NCI-H1417 (cell line): ENCODE measurements at regions not wholly inside any gene's neighbourhood (a gene's known extent, or its start where the extent isn't known, plus 50 kb on each side); places are given as distances from the start of the nearest gene placed in this dataset.
"Not testable (repeated sequence)": the region's sequence is repeated elsewhere in the genome, so short reads cannot be mapped to it uniquely, and the experiment has no call there.

Experiments used
- DNase-seq, 3 experiments: peaks; one replicate each; lab custom pipeline; 2025; lab: John Stamatoyannopoulos, UW

GRCh38 chr15:85196697-85197096, 183.7 kb upstream of the AKAP13 start:
- DNase-seq, result not testable (repeated sequence)

DNA sequence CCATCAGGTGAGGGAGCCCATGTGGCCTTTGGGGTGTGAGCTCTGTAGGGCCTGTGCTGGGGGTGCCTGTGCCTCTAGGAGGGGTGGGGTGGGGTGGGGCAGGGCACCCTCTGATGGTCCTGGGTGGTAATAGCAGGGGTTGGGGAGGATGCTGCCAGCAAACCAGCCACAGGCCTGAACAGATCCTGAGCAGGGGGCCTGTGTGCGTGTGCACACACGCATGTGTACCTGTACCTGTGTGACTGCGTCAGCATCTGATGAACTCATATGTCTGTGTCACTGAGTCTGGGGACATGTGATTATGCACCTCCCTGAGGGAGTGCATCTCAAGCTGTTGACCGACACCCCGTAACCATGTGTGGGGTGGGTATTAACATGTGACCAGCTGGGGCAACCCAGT, 182.8 kb upstream of the AKAP13 start:
- not testable (repeated sequence) for DNase-seq

DNA sequence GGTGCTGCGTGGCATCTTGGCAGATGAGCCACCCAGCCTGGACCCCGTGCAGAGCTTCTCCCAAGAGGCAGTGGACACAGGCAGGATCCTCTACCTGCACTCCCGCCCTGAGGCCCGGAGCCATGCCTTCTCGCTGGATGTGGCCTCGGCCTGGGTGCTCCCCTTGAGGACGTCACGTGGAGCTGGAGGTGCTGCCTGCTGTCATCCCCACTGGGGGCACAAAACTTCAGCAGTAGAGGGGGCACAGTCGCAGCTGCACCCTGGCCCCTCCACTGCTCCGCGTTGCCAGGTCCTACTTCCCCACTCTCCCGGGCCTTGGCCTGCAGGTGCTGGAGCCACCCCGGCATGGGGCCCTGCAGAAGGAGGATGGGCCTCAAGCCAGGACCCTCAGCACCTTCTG, 182.0 kb upstream of the AKAP13 start:
- DNase-seq, result not testable (repeated sequence)

DNA sequence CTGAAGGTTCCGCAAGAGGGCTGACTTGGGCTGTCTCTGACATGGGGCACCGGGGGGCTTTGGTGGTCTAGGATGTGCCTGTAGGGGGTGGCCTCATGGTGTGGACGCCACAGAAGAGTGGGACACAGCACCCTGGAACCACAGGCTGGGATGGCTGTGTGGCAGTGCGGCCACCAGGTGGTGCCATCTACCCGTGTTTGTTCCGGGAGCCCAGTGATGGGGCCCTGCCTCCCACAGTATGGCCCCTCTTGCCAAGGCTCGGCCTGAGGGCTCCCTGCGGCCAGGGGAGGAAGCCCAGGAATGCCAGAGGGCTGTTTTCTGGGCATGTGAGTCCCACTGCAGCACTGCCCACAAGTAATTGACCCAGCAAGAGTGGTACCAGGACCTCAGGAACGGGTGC, 180.2 kb upstream of the AKAP13 start:
- not testable (repeated sequence) for DNase-seq

DNA sequence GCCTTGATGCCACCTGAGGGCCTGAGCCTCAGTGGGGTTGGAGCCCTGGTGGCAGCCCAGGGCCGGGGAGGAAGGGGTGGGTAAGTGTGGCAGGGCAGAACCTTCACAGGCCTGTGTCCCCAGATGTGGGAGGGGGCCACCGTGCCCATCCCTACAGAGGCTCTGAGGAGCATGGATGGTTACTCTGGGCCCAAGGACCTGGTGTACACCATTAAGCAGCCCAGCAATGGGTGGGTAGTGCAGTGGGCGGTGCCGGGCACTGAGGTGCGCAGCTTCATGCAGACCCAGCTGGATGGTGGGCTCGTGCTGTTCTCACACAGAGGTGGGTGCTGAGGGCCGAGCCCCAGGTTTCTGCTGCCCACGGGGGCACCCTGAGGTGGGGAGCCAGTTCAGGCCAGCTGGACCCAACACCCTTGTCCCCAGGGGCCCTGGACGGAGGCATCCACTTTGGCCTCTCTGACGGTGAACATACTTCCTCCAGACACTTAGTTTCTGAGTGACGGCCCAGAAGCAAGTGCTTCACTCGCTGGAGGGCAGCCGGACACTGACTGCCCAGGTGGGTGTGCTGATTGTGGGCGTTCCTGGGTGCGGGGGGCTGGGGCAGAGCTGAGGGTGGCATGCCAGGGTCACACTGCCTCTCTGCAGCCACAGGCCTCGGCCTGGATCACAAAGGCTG, 179.1 kb upstream of the AKAP13 start:
- DNase-seq, result not testable (repeated sequence)

DNA sequence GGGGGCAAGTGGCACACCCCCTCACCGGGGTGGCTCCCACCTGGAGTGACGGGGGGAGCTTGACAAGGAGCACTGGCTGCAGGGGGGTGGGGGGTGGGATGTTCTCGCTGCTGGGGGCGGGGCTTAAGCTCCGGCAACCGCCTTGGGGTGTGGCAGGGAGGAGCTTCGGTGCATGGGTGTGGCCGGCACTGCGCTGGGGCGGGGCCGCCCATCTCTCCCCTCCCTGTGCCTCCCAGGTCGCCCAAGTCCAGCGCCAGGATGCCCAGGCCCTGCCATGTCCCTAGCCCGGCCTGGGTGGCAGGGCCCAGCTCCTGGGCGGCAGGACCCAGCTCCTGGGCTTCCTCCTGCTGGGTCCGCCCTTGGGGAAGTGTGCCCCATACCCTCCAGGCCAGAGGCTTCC, 175.9 kb upstream of the AKAP13 start:
- not testable (repeated sequence) for DNase-seq

DNA sequence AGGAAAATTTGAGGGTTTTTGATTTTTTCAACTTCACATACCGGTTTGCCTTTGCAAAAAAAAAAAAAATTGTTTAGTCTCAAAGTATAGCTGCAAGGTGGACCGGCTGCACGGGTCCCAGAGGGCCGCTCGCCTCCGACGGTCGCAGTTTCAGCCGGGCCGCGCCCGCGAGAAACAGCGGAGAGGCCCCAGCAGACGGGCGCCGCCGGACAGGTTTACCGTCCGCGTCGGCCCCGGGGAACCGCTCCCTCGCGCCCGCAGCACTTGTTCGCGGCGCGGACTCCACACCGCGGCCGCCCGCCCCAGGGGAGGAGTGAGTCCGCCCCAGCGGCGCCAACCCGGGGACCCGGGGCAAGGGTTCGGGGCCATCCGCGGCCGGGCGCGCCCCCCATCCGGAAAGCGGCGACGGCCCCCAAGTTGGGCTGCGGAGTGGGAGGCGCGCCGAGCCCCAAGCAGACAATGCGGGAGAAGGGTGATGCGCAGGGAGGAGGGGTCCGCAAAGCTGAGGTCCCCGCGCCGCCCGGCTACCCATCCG, 146.5 kb upstream of the AKAP13 start:
- DNase-seq, result not testable (repeated sequence)

DNA sequence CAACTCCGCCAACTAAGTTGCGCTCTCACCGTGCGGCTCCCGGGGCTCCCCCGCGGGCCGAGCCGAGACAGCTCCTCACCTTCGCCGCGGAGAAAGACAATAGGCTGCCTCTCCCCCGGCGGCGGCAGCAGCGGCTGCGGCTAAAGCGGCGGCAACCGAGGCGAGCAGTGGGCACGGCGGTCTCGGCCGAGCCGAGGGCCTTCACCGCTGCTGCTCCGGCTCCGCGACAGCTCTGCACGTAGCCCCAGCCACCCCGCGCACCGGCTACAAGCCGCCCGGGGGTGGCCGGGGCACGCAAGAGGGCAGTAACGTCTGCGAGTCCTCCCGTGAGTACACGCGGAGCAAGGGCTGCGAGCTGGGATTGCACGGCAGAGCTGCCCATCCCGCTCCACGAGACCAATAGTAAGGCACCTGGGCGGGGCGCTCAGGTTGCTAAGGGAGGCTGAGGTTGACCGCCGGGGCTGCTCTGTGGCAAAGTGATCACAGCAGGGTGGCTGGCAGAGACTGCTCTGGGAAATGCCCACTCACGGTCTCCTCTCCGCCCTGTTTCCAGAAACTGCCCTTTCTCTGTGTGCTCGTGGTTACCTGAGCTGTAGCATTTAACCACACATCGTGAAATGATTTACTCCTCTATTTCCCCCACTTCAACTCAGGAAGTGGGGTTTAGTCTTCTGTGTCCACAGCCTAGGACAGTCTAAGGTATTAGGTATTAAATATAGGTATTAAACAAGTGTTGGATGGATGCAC, 145.8 kb upstream of the AKAP13 start:
- DNase-seq, result not testable (repeated sequence)

DNA sequence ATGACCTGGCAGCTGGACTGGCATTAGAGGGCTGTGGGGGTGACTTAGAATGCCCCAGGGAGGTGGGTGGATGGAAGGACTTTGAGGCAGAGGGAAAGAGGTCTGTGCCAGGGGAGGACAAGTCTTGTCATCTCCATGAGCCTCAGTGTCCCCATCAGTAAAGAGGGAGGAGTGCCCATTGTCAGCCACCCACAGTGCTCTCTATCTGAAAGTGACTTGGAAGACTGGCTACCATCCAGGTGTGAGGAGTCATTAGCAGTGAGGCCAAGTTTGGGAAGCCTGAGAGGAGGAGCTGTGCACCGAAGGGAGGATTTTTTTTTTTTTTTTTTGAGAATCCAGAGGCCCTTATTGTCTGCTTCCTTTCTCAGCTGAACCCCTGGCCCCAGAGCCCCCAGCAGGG, 136.3 kb upstream of the AKAP13 start:
- not testable (repeated sequence) for DNase-seq

- peak in 2 of 3 experiments; percentile 7 to 32 for DNase-seq
Observed at GRCh38 chr15:85250938-85251542, 129.4 kb upstream of the AKAP13 start.

- not testable (repeated sequence) for DNase-seq
Observed at GRCh38 chr15:85253196-85253915, 127.0 kb upstream of the AKAP13 start.

DNA sequence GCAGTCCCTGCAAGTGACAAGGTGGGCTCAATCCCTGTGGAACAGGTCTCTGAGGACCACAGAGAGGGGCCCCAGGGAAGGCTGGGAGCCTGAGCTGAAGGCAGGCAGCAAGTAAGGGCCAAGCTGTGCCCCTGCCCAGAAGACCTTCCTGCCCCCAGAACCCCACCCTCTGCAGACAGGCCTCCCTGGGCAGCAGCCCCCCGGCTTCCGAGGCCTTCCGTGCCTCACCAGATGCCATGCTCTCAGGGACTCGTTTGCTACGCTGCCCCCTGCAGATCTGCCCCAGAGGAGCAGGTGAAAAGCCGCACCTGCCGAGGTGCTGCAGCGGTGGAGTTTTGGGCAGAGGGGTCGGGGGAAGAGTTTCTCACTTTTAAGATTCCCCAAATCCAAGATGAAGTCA, 125.4 kb upstream of the AKAP13 start:
- DNase-seq, result not testable (repeated sequence)

- DNase-seq, result not testable (repeated sequence)
Observed at GRCh38 chr15:85255502-85255901, 124.9 kb upstream of the AKAP13 start.

DNA sequence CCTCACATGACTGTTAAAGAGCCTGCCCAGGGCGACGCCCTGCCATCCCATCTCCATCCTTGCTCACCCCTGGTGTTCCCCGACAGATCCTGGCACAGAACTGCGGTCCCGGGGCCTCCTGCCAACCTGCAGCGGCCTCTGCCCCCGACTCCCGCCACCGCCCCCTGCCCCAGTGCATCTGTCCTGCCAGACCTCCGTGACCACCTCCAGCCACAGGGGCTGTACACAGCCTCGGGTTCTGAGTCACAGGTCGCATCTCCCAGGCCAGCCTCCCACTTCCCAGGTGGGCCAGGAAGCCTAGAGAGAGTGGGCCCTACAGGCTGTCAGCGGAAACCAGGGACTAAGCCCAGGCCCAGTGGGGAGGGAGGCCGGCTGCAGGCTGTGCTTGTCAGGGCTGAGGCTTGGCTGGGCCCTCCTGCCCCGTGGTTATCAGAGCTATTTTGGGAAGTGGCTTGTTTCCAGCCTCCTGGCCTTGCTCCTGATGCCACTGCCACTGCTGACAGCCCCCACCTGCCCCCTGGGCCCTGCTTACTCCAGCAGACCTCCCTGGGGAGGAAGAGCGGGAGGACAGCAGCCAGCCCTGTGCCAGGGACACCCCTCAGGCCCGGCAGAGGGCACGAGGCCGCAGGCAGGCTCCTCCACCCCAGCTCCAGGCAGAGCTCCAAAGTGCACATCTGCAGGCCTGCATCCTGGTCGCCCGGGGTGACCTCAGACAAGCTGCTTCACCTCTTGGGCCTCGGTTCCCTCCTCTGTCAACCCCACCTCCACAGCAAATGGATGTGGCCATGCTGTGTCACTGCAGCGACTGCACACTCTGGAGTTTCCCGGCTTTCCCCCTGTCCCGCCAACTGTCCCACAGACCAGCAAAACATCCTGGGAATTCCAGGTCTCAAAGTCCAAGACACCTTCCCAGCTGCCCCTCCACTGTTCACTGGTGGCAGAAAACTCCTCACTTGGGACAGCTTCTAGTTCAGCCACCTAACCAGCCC, 124.1 kb upstream of the AKAP13 start:
- DNase-seq, result not testable (repeated sequence)

DNA sequence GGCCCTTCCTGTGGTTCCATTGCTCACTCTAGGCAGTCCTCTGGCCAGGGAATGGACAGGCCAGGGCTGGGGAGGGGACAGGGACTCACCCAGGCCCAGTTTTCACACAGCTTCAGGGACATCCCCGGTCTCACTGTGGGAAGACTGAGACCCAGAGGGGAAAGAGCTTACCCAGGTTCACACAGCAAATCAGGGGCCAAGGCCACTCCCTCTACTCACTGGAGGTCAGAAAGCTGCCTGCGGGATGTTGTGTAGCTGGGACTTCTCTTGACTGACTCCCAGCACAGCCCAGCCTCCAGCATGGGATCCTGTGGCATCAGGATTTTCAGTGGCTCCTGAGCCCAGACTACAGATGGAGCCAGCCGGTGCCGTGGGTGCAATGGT, 122.3 kb upstream of the AKAP13 start:
- not testable (repeated sequence) for DNase-seq

- DNase-seq, result not testable (repeated sequence)
Observed at GRCh38 chr15:85258559-85259209, 121.7 kb upstream of the AKAP13 start.

GRCh38 chr15:85260526-85260925, 119.9 kb upstream of the AKAP13 start:
- DNase-seq, result not testable (repeated sequence)

DNA sequence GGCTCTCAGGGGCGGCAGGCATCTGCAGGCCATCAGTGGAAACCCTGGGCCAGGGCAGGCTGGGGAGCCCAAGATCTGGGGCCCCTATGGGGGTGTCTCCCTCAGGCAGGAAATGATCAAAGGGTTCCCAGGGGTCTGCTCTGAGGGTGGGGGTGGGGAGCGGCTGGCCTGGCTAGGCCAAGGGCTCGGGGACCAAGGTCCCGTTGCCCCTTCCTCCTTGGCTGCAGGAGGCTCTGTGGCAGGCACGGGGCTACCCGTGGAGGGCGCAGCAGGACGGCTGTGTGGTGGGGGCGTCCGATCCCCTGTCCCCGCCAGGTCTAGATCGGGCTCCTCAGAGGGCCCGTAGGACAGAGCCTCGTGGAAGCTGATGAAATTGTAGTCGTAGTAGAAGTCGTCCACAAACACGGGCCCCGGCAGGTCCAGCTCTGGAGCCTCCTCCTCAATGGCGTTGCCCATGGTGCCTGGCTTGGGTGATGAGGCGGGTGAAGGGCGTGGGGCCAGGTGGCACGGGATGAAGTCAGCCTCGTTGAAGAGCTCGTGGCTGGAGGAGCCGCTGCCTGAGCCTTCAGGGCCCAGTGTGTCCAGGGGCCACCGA, 117.8 kb upstream of the AKAP13 start:
- not testable (repeated sequence) for DNase-seq

DNA sequence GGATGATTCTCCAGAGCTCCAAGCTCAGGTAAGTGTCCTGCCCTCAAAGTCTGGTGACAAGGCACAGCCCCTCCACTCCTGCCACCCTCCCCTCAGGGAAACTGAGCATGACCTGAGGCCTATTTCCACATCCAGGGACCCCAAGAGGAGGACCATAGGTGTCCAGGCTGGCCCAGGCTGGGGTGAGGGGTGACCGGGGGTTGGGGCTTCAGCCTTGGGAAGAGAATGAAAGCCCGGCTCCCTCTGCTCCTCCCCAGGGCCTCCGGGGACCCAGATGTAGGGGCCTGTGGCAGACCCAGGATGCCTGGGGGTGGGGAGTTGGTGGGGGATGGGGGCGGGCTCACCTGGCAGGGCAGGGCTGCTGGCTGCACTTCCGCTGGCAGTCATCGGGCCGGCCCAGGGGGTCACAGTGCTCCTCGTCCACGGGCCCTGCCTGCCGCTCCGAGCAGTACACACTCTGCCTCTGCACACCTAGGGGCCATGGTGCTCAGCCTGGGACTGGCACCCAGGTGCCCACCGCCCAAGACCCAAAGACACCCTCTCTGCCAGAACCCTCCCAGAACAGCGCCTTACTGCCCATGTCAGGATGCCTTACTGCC, 116.5 kb upstream of the AKAP13 start:
- peak in 1 of 3 experiments; percentile 46 for DNase-seq
